IMR-90 (cell line): ENCODE measurements at regions not wholly inside any gene's neighbourhood (a gene's known extent, or its start where the extent isn't known, plus 50 kb on each side); places are given as distances from the start of the nearest gene placed in this dataset.

ENCODE experiments used
- ATAC-seq: fragments of 200-7000 bp; cut with Tn5 transposase; 2 replicates; pipeline ENCODE4 v1.9.1; 2020; ENCODE audit warnings: low read depth, mild to moderate bottlenecking, moderate library complexity
- BruUV-seq: library from RNA; stranded (reverse); fragments of 400-500 nt; replicated peaks from 2 replicates; lab custom pipeline; 2021; lab: Mats Ljungman, UMichigan
- CTCF ChIA-PET: fragments of 300-600 bp; formaldehyde crosslinking; extraction: SDS; loops from one replicate; lab custom pipeline; 2021; ENCODE audit warnings: antibody characterized with exemption; lab: Yijun Ruan, JAX
- POLR2A ChIA-PET: fragments of 300-600 bp; sonication (Branson Sonifier 250); formaldehyde crosslinking; loops from one replicate; lab custom pipeline; 2022; ENCODE audit warnings: antibody characterized with exemption; ENCODE audit not compliant: unreplicated experiment; lab: Charles Lee
- DNase-seq: peaks from one replicate; pipeline ENCODE4 v3.0.0; 2013
- H2AFZ ChIP-seq: replicated peaks from 2 replicates; pipeline ENCODE3; 2013; ENCODE audit warnings: low read length, mild to moderate bottlenecking; ENCODE audit not compliant: poor library complexity
- H2AK5ac ChIP-seq: 2 replicates; pipeline ENCODE4 v1.6.1; 2013; ENCODE audit warnings: low read depth, low read length, inconsistent platforms
- H2AK9ac ChIP-seq: replicated peaks from 2 replicates; pipeline ENCODE3; 2013; ENCODE audit warnings: mild to moderate bottlenecking, low read depth, low read length, moderate library complexity; ENCODE audit not compliant: poor library complexity
- H2BK120ac ChIP-seq: 2 replicates; pipeline ENCODE4 v1.6.1; 2013; ENCODE audit warnings: low read depth, low read length, inconsistent platforms
- H2BK15ac ChIP-seq: 3 replicates; pipeline ENCODE4 v1.6.1; 2013; ENCODE audit warnings: low read depth, low read length, inconsistent platforms
- H2BK20ac ChIP-seq: 2 replicates; pipeline ENCODE4 v1.6.1; 2013; ENCODE audit warnings: low read depth, mild to moderate bottlenecking, inconsistent platforms, low read length, moderate library complexity
- H2BK5ac ChIP-seq: 2 replicates; pipeline ENCODE4 v1.6.1; 2013; ENCODE audit warnings: mild to moderate bottlenecking, low read depth, low read length, inconsistent platforms; ENCODE audit not compliant: poor library complexity, severe bottlenecking
- H3K14ac ChIP-seq: replicated peaks from 2 replicates; pipeline ENCODE4 v1.6.1; 2013; ENCODE audit warnings: low read depth, low read length, inconsistent platforms
- H3K18ac ChIP-seq: 2 replicates; pipeline ENCODE4 v1.6.1; 2013; ENCODE audit warnings: low read depth, low read length, control low read depth
- H3K23ac ChIP-seq: 2 replicates; pipeline ENCODE4 v1.6.1; 2013; ENCODE audit warnings: low read depth, low read length, inconsistent platforms
- H3K27ac ChIP-seq: 2 replicates; pipeline ENCODE4 v1.5.1; 2013; ENCODE audit warnings: mild to moderate bottlenecking, control low read depth, low read length; ENCODE audit not compliant: insufficient read depth
- H3K27me3 ChIP-seq: 2 replicates; pipeline ENCODE4 v1.6.1; 2013; ENCODE audit warnings: low read length; ENCODE audit not compliant: control insufficient read depth, insufficient read depth
- H3K36me3 ChIP-seq: 2 replicates; pipeline ENCODE4 v1.6.1; 2013; ENCODE audit warnings: low read length, mixed read lengths; ENCODE audit not compliant: control insufficient read depth, insufficient read depth
- H3K4ac ChIP-seq: 2 replicates; pipeline ENCODE4 v1.6.1; 2013; ENCODE audit warnings: low read depth, low read length, inconsistent platforms
- H3K4me1 ChIP-seq: 2 replicates; pipeline ENCODE4 v1.6.1; 2013; ENCODE audit warnings: low read length, mixed read lengths; ENCODE audit not compliant: control insufficient read depth, insufficient read depth
- H3K4me2 ChIP-seq: 2 replicates; pipeline ENCODE4 v1.6.1; 2013; ENCODE audit warnings: low read depth, mild to moderate bottlenecking, control low read depth, low read length, moderate library complexity
- H3K4me3 ChIP-seq: 2 replicates; pipeline ENCODE4 v1.5.1; 2013; ENCODE audit warnings: low read depth, mild to moderate bottlenecking, control low read depth, low read length, moderate library complexity; ENCODE audit not compliant: insufficient read depth
- H3K56ac ChIP-seq: 2 replicates; pipeline ENCODE4 v1.6.1; 2013; ENCODE audit warnings: low read length, inconsistent platforms; ENCODE audit not compliant: insufficient read depth; ENCODE audit errors: extremely low read depth
- H3K79me1 ChIP-seq, 2 experiments: 2 replicates each; pipeline ENCODE4 v1.6.1; 2013; ENCODE audit warnings: low read length in 2 of 2, inconsistent platforms in 1 of 2, low read depth in 1 of 2
- H3K9ac ChIP-seq: 2 replicates; pipeline ENCODE4 v1.6.1; 2013; ENCODE audit warnings: low read depth, low read length, control low read depth
- H3K9me1 ChIP-seq: 2 replicates; pipeline ENCODE4 v1.6.1; 2013; ENCODE audit warnings: low read length, inconsistent platforms; ENCODE audit not compliant: insufficient read depth
- H3K9me3 ChIP-seq: 2 replicates; pipeline ENCODE4 v1.6.1; 2013; ENCODE audit warnings: low read length; ENCODE audit not compliant: control insufficient read depth, insufficient read depth
- H4K20me1 ChIP-seq: 2 replicates; pipeline ENCODE4 v1.6.1; 2013; ENCODE audit warnings: low read length, inconsistent platforms; ENCODE audit not compliant: insufficient read depth
- H4K5ac ChIP-seq: 2 replicates; pipeline ENCODE4 v1.6.1; 2013; ENCODE audit warnings: mild to moderate bottlenecking, low read depth, low read length, control low read depth
- H4K8ac ChIP-seq, 2 experiments: 2 replicates each; pipeline ENCODE4 v1.6.1; 2013; ENCODE audit warnings: low read depth in 2 of 2, low read length in 2 of 2, control low read depth in 1 of 2, inconsistent platforms in 1 of 2
- H4K91ac ChIP-seq: 2 replicates; pipeline ENCODE4 v1.6.1; 2013; ENCODE audit warnings: low read depth, low read length, inconsistent platforms; ENCODE audit not compliant: insufficient read depth
- BHLHE40 ChIP-seq: fragments of 150-350 bp; IDR thresholded peaks from 2 replicates; pipeline ENCODE4 v1.6.1; 2016; ENCODE audit warnings: mild to moderate bottlenecking, low read depth, low read length
- CEBPB ChIP-seq: IDR thresholded peaks from 2 replicates; pipeline ENCODE4 v1.6.1; 2012; ENCODE audit warnings: low read depth, low read length, improper control_type of control experiment
- CHD1 ChIP-seq: IDR thresholded peaks from 2 replicates; pipeline ENCODE4 v1.6.1; 2012; ENCODE audit warnings: low read depth, low read length, improper control_type of control experiment
- CTCF ChIP-seq: conservative IDR thresholded peaks from 2 replicates; pipeline ENCODE4 v1.5.1; 2012; ENCODE audit warnings: mild to moderate bottlenecking, low read depth, low read length, improper control_type of control experiment
- FOS ChIP-seq: fragments of 150-350 bp; IDR thresholded peaks from 2 replicates; pipeline ENCODE4 v1.6.1; 2016; ENCODE audit warnings: low read depth, low read length
- MAFK ChIP-seq: IDR thresholded peaks from 2 replicates; pipeline ENCODE4 v1.6.1; 2012; ENCODE audit warnings: low read depth, low read length, improper control_type of control experiment
- MAZ ChIP-seq: IDR thresholded peaks from 2 replicates; pipeline ENCODE4 v1.6.1; 2012; ENCODE audit warnings: low read depth, mild to moderate bottlenecking, low read length, improper control_type of control experiment, moderate library complexity, borderline replicate concordance
- MXI1 ChIP-seq: IDR thresholded peaks from 2 replicates; pipeline ENCODE4 v1.6.1; 2012; ENCODE audit warnings: low read depth, mild to moderate bottlenecking, low read length, moderate library complexity, borderline replicate concordance
- RAD21 ChIP-seq: IDR thresholded peaks from 2 replicates; pipeline ENCODE4 v1.6.1; 2012; ENCODE audit warnings: low read length, improper control_type of control experiment
- RCOR1 ChIP-seq: IDR thresholded peaks from 2 replicates; pipeline ENCODE4 v1.6.1; 2012; ENCODE audit warnings: mild to moderate bottlenecking, low read length, improper control_type of control experiment; ENCODE audit not compliant: insufficient replicate concordance
- RFX5 ChIP-seq: IDR thresholded peaks from 2 replicates; pipeline ENCODE4 v1.8.0; 2012; ENCODE audit warnings: low read depth, mild to moderate bottlenecking, low read length, moderate library complexity
- SMC3 ChIP-seq: fragments of 150-350 bp; IDR thresholded peaks from 2 replicates; pipeline ENCODE4 v1.6.1; 2016; ENCODE audit warnings: low read depth, mild to moderate bottlenecking, antibody characterized with exemption, low read length, moderate library complexity
- WGBS, 2 experiments: methylation state at CpG; one replicate each; pipeline versions ENCODE4 v1.1.5 to v1.1.7; 2013; ENCODE audit warnings: missing lambda C conversion rate in 2 of 2; ENCODE audit not compliant: insufficient read length in 1 of 2; ENCODE audit errors: extremely low coverage in 2 of 2; 5-methylcytosine and 5-hydroxymethylcytosine counted together
- dilution Hi-C: fragments of 300-500 bp; cut with HindIII; formaldehyde crosslinking; loops from one replicate; pipeline ENCODE4 v1.14.3; 2018; ENCODE audit warnings: low sequenced_read_pairs; ENCODE audit not compliant: unreplicated experiment
- in situ Hi-C: fragments of 300-500 bp; cut with MboI; formaldehyde crosslinking; loops from 3 replicates; pipeline ENCODE4 v1.14.3; 2019; ENCODE audit warnings: low sequenced_read_pairs, inconsistent platforms, mixed read lengths
- intact Hi-C: fragments of 100-400 bp; cut with micrococcal nuclease; formaldehyde crosslinking; loops from 2 replicates; pipeline ENCODE4 v1.10.0; 2022

GRCh38 chr13:56659041-56659471, 481.7 kb upstream of the PRR20A start:
- dilution Hi-C loops (no loop called here), in situ Hi-C loops (no loop called here), intact Hi-C loops (no loop called here)
- Histone ChIP-seq H3K79me1 (no peaks in the 10 kb centered on the region), H3K27me3 (no peaks in the 10 kb centered on the region), H3K18ac (no peak overlapping the region), H3K23ac (no peak overlapping the region), H3K4ac (no peak overlapping the region), H3K4me3 (no peak overlapping the region), H2AK9ac (no peak overlapping the region), H2BK120ac (no peak overlapping the region), H2BK5ac (no peak overlapping the region), H3K27ac (no peak overlapping the region), H3K9me1 (no peaks in the 10 kb centered on the region), H3K56ac (no peak overlapping the region), H3K4me1 (no peaks in the 10 kb centered on the region), H4K20me1 (no peaks in the 10 kb centered on the region), H3K36me3 (no peaks in the 10 kb centered on the region), H2AFZ (no peak overlapping the region), H3K14ac (no peak overlapping the region), H3K9me3 (peaks cover 4% of the 10 kb centered on the region; the same call in 1 of the 2 replicates), H4K91ac (no peak overlapping the region), H2AK5ac (no peak overlapping the region), H2BK15ac (no peak overlapping the region), H3K9ac (no peak overlapping the region), H2BK20ac (no peak overlapping the region), H4K8ac (no peak overlapping the region), H4K5ac (no peak overlapping the region), H3K4me2 (no peak overlapping the region)
- WGBS, 2 experiments, result 73% methylated on average over 4 of the region's 23 CpGs; no CpG with 5 or more reads in 1 of the 2 experiments
- POLR2A ChIA-PET, result no interaction called here
- DNase-seq (no peak), ATAC-seq (no peak)
- CTCF ChIA-PET, result no interaction called here
- TF ChIP-seq CTCF (no peak), RCOR1 (no peak), FOS (no peak), BHLHE40 (no peak), SMC3 (no peak), CHD1 (no peak), MAFK (no peak), CEBPB (no peak), MAZ (no peak), RFX5 (no peak), MXI1 (no peak), RAD21 (no peak)
- no TSS peak for BruUV-seq
